ENCODE measurements at regions not wholly inside any gene's neighbourhood (a gene's known extent, or its start where the extent isn't known, plus 50 kb on each side); places are given as distances from the start of the nearest gene placed in this dataset.

- Histone ChIP-seq H3K4me1 (no peaks in the 10 kb centered on the region), H3K9me3 (peaks cover 0 to 2% (median 0%) of the 10 kb centered on the region in 12 donors), H3K36me3 (no peaks in the 10 kb centered on the region), H3K27me3 (no peaks in the 10 kb centered on the region), H3K4me3 (no peak overlapping the region), H3K27ac (no peak overlapping the region)
- TF ChIP-seq CTCF (IDR thresholded peaks at IDR 0.05) (no peak), POLR2A (IDR thresholded peaks at IDR 0.05) (no peak)
- DNase-seq: no peak
- WGBS, 4 donors: 67 to 76% (median 71%) methylated on average over 4 of the region's 4 CpGs
- ATAC-seq: no peak
- intact Hi-C loops (cut with DNase I): no loop called here
These were observed 314.2 kb downstream of the RAB38 start for GRCh38 chr11:87861030-87861429.

GRCh38 chr11:87859636-87860035, 315.6 kb downstream of the RAB38 start:
- no peak overlapping the region for H3K4me3 ChIP-seq
- DNase-seq (no peak), ATAC-seq (no peak)
- no peak overlapping the region for H3K27ac ChIP-seq
- no peaks in the 10 kb centered on the region for H3K4me1 ChIP-seq
- no peaks in the 10 kb centered on the region for H3K27me3 ChIP-seq
- 35 to 52% (median 39%) methylated on average over 1 of the region's 1 CpG for WGBS, 4 donors
- no peaks in the 10 kb centered on the region for H3K36me3 ChIP-seq
- TF ChIP-seq POLR2A (IDR thresholded peaks at IDR 0.05) (no peak), CTCF (IDR thresholded peaks at IDR 0.05) (no peak)
- intact Hi-C loops (cut with DNase I): no loop called here
- peaks cover 0 to 2% (median 0%) of the 10 kb centered on the region in 12 donors for H3K9me3 ChIP-seq

- DNase-seq (no peak), ATAC-seq (no peak)
- Histone ChIP-seq H3K36me3 (no peaks in the 10 kb centered on the region), H3K4me1 (no peaks in the 10 kb centered on the region), H3K27me3 (no peaks in the 10 kb centered on the region), H3K27ac (no peak overlapping the region), H3K9me3 (no peaks in the 10 kb centered on the region), H3K4me3 (no peak overlapping the region)
- intact Hi-C loops (cut with DNase I): no loop called here
- WGBS, 4 donors: 65 to 84% (median 74%) methylated on average over 1 of the region's 1 CpG
- TF ChIP-seq POLR2A (IDR thresholded peaks at IDR 0.05) (no peak), CTCF (IDR thresholded peaks at IDR 0.05) (no peak)
These were observed 323.4 kb downstream of the RAB38 start for GRCh38 chr11:87851827-87852226.

GRCh38 chr11:87851234-87851633, 324.0 kb downstream of the RAB38 start:
- H3K4me3 ChIP-seq: no peak overlapping the region
- intact Hi-C loops (cut with DNase I): no loop called here
- ATAC-seq (no peak), DNase-seq (no peak)
- H3K27me3 ChIP-seq: no peaks in the 10 kb centered on the region
- TF ChIP-seq POLR2A (IDR thresholded peaks at IDR 0.05) (no peak), CTCF (IDR thresholded peaks at IDR 0.05) (no peak)
- no peaks in the 10 kb centered on the region for H3K36me3 ChIP-seq
- 48 to 58% (median 51%) methylated on average over 2 of the region's 2 CpGs for WGBS, 4 donors
- no peaks in the 10 kb centered on the region for H3K4me1 ChIP-seq
- no peak overlapping the region for H3K27ac ChIP-seq
- no peaks in the 10 kb centered on the region for H3K9me3 ChIP-seq

Data from heart left ventricle (tissue), 16 donors.